Upper lobe of left lung (tissue), 4 donors: ENCODE measurements at regions not wholly inside any gene's neighbourhood (a gene's known extent, or its start where the extent isn't known, plus 50 kb on each side); places are given as distances from the start of the nearest gene placed in this dataset.

Experiments
- CTCF ChIP-seq, 6 experiments: fragments of 450-650 bp in 4 of 6; fragments of 200-600 bp in 2 of 6; sonication (generic) in 2 of 6; IDR thresholded peaks; one replicate each; pipeline ENCODE4 v1.5.1; 2016 to 2019; ENCODE audit warnings: antibody characterized with exemption in 6 of 6
- POLR2A ChIP-seq, 4 donors: fragments of 450-650 bp; IDR thresholded peaks; one replicate each; pipeline ENCODE4 v1.5.1; 2016 to 2017; ENCODE audit warnings: antibody characterized with exemption in 4 of 4, mild to moderate bottlenecking in 2 of 4
- POLR2AphosphoS5 ChIP-seq, 2 donors: sonication (generic); formaldehyde crosslinking; IDR thresholded peaks; one replicate each; pipeline ENCODE4 v1.5.1; 2017; ENCODE audit warnings: antibody characterized with exemption in 2 of 2

GRCh38 chr22:27215871-27216270 is 558.5 kb downstream of the MIAT start:
- TF ChIP-seq POLR2A (IDR thresholded peaks at IDR 0.05): no peak
- TF ChIP-seq CTCF (IDR thresholded peaks at IDR 0.05): no peak
- no peak for TF ChIP-seq POLR2AphosphoS5 (IDR thresholded peaks at IDR 0.05)
